Prostate gland (tissue), 2 donors: ENCODE measurements at regions not wholly inside any gene's neighbourhood (a gene's known extent, or its start where the extent isn't known, plus 50 kb on each side); places are given as distances from the start of the nearest gene placed in this dataset.

Source experiments
- DNase-seq: peaks from one replicate; pipeline ENCODE4 v3.0.0-alpha.2; 2019; ENCODE audit warnings: low spot score
- H3K27ac ChIP-seq, 2 donors: fragments of 200-600 bp; sonication (generic); 2 replicates each; pipeline ENCODE4 v1.5.1; 2017 to 2019
- H3K27me3 ChIP-seq: fragments of 200-600 bp; sonication (generic); replicated peaks from 2 replicates; pipeline ENCODE4 v1.5.1; 2019; ENCODE audit not compliant: insufficient read depth
- H3K36me3 ChIP-seq, 2 donors: fragments of 200-600 bp; sonication (generic); 1 replicate in 1 of 2; 2 replicates in 1 of 2; pipeline versions ENCODE4 v1.5.1 to v1.8.1; 2017 to 2019
- H3K4me1 ChIP-seq: fragments of 200-600 bp; sonication (generic); replicated peaks from 2 replicates; pipeline ENCODE4 v1.5.1; 2019
- H3K4me3 ChIP-seq, 2 donors: fragments of 200-600 bp; sonication (generic); 2 replicates each; pipeline ENCODE4 v1.5.1; 2017 to 2019
- H3K9me3 ChIP-seq: fragments of 200-600 bp; sonication (generic); 2 replicates; pipeline ENCODE4 v1.5.1; 2017
- CTCF ChIP-seq, 4 experiments: fragments of 200-600 bp in 2 of 4; fragments of 450-650 bp in 2 of 4; sonication (generic) in 2 of 4; IDR thresholded peaks; 1 replicate in 3 of 4; 2 replicates in 1 of 4; pipeline ENCODE4 v1.5.1; 2016 to 2019; ENCODE audit warnings: antibody characterized with exemption in 4 of 4, mild to moderate bottlenecking in 2 of 4, moderate library complexity in 2 of 4
- POLR2A ChIP-seq: fragments of 450-650 bp; IDR thresholded peaks from one replicate; pipeline ENCODE4 v1.6.1; 2016; ENCODE audit warnings: antibody characterized with exemption, mild to moderate bottlenecking
- POLR2AphosphoS5 ChIP-seq: sonication (generic); formaldehyde crosslinking; IDR thresholded peaks from one replicate; pipeline ENCODE4 v1.6.1; 2017; ENCODE audit warnings: antibody characterized with exemption
- WGBS: methylation state at CpG from one replicate; pipeline ENCODE4 v1.1.5; 2018; 5-methylcytosine and 5-hydroxymethylcytosine counted together
- intact Hi-C: fragments of 100-400 bp; cut with DNase I; formaldehyde crosslinking; loops from one replicate; pipeline ENCODE4 v1.14.2; 2022

GRCh38 chrX:134173541-134174272 is 63.3 kb upstream of the CCDC160 start:
- no peaks in the 10 kb centered on the region for H3K27me3 ChIP-seq
- H3K4me1 ChIP-seq = no peaks in the 10 kb centered on the region
- intact Hi-C loops = no loop called here
- H3K4me3 ChIP-seq = peak overlapping the region; percentile 42 to 47
- H3K27ac ChIP-seq = peak overlapping the region in 1 of 2 donors; percentile 77
- H3K9me3 ChIP-seq = no peaks in the 10 kb centered on the region
- no peaks in the 10 kb centered on the region for H3K36me3 ChIP-seq
- no peak for DNase-seq
- WGBS = 13% methylated on average over 14 of the region's 27 CpGs
- no peak for TF ChIP-seq CTCF (IDR thresholded peaks at IDR 0.05)
- TF ChIP-seq POLR2AphosphoS5 = no peak
- TF ChIP-seq POLR2A = no peak

GRCh38 chrX:134174273-134174660 is 62.7 kb upstream of the CCDC160 start:
- TF ChIP-seq POLR2AphosphoS5 = no peak
- TF ChIP-seq CTCF (IDR thresholded peaks at IDR 0.05) = no peak
- no peaks in the 10 kb centered on the region for H3K9me3 ChIP-seq

GRCh38 chrX:134174859-134175258 is 62.1 kb upstream of the CCDC160 start:
- H3K4me1 ChIP-seq = no peaks in the 10 kb centered on the region
- intact Hi-C loops = no loop called here
- WGBS = 86% methylated on average over 9 of the region's 9 CpGs

More at GRCh38 chrX:134174273-134174660, 62.7 kb upstream of the CCDC160 start:
- no peaks in the 10 kb centered on the region for H3K4me1 ChIP-seq
- no peak overlapping the region for H3K27ac ChIP-seq
- 63% methylated on average over 4 of the region's 4 CpGs for WGBS
- intact Hi-C loops = no loop called here
- no peaks in the 10 kb centered on the region for H3K27me3 ChIP-seq
- no peaks in the 10 kb centered on the region for H3K36me3 ChIP-seq
- no peak overlapping the region for H3K4me3 ChIP-seq
- no peak for DNase-seq

GRCh38 chrX:134177527-134177926 is 59.5 kb upstream of the CCDC160 start:
- no peaks in the 10 kb centered on the region for H3K36me3 ChIP-seq
- TF ChIP-seq POLR2A (no peak), CTCF (IDR thresholded peaks at IDR 0.05) (no peak), POLR2AphosphoS5 (no peak)

More at GRCh38 chrX:134174859-134175258, 62.1 kb upstream of the CCDC160 start:
- TF ChIP-seq POLR2A = no peak
- TF ChIP-seq CTCF (IDR thresholded peaks at IDR 0.05) = no peak
- TF ChIP-seq POLR2AphosphoS5 = no peak
- Histone ChIP-seq H3K27ac (no peak overlapping the region), H3K4me3 (no peak overlapping the region), H3K27me3 (no peaks in the 10 kb centered on the region), H3K36me3 (no peaks in the 10 kb centered on the region), H3K9me3 (no peaks in the 10 kb centered on the region)
- no peak for DNase-seq

More at GRCh38 chrX:134177527-134177926, 59.5 kb upstream of the CCDC160 start:
- Histone ChIP-seq H3K9me3 (no peaks in the 10 kb centered on the region), H3K4me1 (no peaks in the 10 kb centered on the region), H3K27me3 (no peaks in the 10 kb centered on the region), H3K4me3 (no peak overlapping the region), H3K27ac (no peak overlapping the region)
- WGBS = 100% methylated on average over 1 of the region's 1 CpG
- intact Hi-C loops = no loop called here
- no peak for DNase-seq
